ENCODE measurements at regions not wholly inside any gene's neighbourhood (a gene's known extent, or its start where the extent isn't known, plus 50 kb on each side); places are given as distances from the start of the nearest gene placed in this dataset.

DNA sequence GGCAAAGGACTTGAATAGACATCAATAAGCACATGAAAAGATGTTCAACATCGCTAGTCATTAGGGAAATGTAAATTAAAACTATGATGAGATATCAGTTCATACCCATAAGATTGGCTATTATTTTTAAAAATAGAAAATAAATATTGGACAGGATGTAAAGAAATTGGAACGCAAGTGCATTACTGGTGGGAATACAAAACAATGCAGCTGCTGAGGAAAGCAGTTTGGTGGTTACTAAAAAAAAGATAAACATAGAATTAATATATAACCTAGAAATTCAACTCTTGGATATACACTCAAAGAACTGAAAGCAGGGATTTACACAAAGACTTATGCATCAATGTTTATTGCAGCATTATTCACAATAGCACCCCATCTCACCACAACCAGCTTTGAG, 174.5 kb upstream of the NDUFV2 start:
- Histone ChIP-seq H3F3A (ENCODE audit: low read depth) (no peaks in the 10 kb centered on the region), H3K4me2 (ENCODE audit: low read depth, low read length, poor library complexity, severe bottlenecking) (no peak overlapping the region), H3K79me2 (ENCODE audit: insufficient read depth, low read length) (no peaks in the 10 kb centered on the region), H3K9me3 (ENCODE audit: insufficient read depth, low read depth, low read length) (peaks cover 23% of the 10 kb centered on the region; the same call in 1 of the 2 replicates), H3K4me3 (ENCODE audit: low read length, poor library complexity, severe bottlenecking) (no peak overlapping the region), H3K9ac (ENCODE audit: low read depth, low read length, poor library complexity, severe bottlenecking) (no peak overlapping the region), H3K9me2 (replicated peaks; ENCODE audit: low read depth, low read length) (no peaks in the 10 kb centered on the region), H3K27me3 (ENCODE audit: insufficient read depth, low read length, poor library complexity, severe bottlenecking) (no peaks in the 10 kb centered on the region), H3K36me3 (ENCODE audit: insufficient read depth, low read length) (no peaks in the 10 kb centered on the region), H4K20me1 (ENCODE audit: insufficient read depth, low read length, poor library complexity, severe bottlenecking) (no peaks in the 10 kb centered on the region), H2AFZ (ENCODE audit: low read length) (no peak overlapping the region), H3K4me1 (ENCODE audit: insufficient read depth, low read length, poor library complexity, severe bottlenecking) (no peaks in the 10 kb centered on the region)
- TF ChIP-seq EZH2phosphoT487 (IDR thresholded peaks at IDR 0.05; ENCODE audit: borderline replicate concordance): no peak
- TF ChIP-seq, protein P1, sequence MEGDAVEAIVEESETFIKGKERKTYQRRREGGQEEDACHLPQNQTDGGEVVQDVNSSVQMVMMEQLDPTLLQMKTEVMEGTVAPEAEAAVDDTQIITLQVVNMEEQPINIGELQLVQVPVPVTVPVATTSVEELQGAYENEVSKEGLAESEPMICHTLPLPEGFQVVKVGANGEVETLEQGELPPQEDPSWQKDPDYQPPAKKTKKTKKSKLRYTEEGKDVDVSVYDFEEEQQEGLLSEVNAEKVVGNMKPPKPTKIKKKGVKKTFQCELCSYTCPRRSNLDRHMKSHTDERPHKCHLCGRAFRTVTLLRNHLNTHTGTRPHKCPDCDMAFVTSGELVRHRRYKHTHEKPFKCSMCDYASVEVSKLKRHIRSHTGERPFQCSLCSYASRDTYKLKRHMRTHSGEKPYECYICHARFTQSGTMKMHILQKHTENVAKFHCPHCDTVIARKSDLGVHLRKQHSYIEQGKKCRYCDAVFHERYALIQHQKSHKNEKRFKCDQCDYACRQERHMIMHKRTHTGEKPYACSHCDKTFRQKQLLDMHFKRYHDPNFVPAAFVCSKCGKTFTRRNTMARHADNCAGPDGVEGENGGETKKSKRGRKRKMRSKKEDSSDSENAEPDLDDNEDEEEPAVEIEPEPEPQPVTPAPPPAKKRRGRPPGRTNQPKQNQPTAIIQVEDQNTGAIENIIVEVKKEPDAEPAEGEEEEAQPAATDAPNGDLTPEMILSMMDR (conservative IDR thresholded peaks at IDR 0.05; ENCODE audit: low read length): no peak

DNA sequence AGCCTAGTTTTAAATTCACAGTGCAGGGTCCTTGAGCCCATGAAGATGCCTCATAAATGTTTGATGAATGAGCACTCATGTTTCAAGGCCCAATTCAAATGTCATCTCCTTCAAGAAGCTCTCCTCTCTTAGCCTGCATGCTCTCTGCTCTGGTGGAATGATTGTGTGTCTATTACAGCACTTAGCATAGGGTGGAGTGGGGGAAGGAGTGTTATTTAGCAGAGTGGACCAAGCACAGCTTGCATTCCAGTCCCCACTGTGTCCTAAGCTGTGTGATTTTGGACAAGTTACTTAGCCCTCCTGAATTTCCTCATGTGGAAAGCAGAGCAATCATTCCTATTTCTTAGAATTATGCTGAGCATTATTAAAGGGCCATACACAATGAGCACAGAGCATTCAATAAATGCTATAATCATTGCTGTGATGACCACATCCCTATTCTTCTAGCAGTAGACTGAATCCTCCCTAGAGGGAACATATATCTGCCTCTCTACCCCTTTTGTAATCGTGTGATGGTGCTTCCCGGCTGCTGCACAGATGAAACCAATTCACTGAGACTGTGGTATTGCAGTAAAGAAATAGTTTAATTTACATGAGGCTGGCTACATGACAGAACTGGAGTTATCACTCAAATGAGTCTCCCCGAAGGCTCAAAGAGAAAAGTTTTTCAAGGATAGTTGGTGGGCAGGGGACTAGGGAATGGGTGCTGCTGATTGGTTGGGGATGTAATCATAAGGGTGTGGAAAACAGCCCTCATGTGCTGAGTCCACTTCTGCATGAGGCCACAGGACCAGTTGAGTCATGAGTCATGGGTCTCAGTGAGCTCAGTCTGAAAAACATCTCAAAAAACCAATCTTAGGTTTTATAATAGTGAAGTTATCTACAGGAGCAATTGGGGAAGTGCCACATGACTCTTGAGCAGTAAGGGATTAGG, 173.4 kb upstream of the NDUFV2 start:
- Histone ChIP-seq H3K4me1 (ENCODE audit: insufficient read depth, low read length, poor library complexity, severe bottlenecking) (no peaks in the 10 kb centered on the region), H3K9me2 (replicated peaks; ENCODE audit: low read depth, low read length) (no peaks in the 10 kb centered on the region), H3K4me3 (ENCODE audit: low read length, poor library complexity, severe bottlenecking) (no peak overlapping the region), H2AFZ (ENCODE audit: low read length) (no peak overlapping the region), H4K20me1 (ENCODE audit: insufficient read depth, low read length, poor library complexity, severe bottlenecking) (no peaks in the 10 kb centered on the region), H3K9ac (ENCODE audit: low read depth, low read length, poor library complexity, severe bottlenecking) (no peak overlapping the region), H3K27me3 (ENCODE audit: insufficient read depth, low read length, poor library complexity, severe bottlenecking) (no peaks in the 10 kb centered on the region), H3K79me2 (ENCODE audit: insufficient read depth, low read length) (no peaks in the 10 kb centered on the region), H3K9me3 (ENCODE audit: insufficient read depth, low read depth, low read length) (peaks cover 25% of the 10 kb centered on the region; the same call in 1 of the 2 replicates), H3K4me2 (ENCODE audit: low read depth, low read length, poor library complexity, severe bottlenecking) (no peak overlapping the region), H3K36me3 (ENCODE audit: insufficient read depth, low read length) (no peaks in the 10 kb centered on the region), H3F3A (ENCODE audit: low read depth) (no peaks in the 10 kb centered on the region)
- TF ChIP-seq, protein P1 (conservative IDR thresholded peaks at IDR 0.05; ENCODE audit: low read length): no peak
- TF ChIP-seq EZH2phosphoT487 (IDR thresholded peaks at IDR 0.05; ENCODE audit: borderline replicate concordance): no peak

DNA sequence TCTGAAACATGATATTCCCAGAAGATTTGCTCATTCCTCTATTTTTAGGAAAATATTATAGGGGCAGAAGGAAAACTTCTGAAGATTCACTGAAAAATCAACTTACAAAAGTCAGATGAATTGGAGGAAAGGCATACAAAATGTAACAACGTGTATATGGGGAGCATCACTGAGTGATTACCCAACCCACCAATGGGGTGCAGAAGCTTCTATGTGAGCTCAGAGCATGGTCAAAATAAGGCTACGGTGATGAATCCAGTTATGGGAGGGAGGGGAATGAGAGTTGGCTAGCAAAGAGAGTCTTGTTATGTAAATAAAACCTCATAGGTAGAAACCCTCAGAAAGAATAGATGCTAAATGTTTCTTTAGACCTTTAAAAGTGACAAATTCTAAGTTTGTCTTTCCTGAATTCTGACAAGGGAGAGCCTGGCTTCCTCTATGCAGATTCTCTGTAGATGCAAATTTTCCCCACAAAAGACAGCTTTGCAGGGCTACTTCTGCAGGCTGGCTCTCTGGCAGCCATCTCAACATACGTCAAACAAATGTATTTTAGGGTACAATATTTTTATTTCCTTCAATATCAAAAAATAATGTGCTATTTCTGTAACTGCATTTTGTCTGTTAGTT, 171.4 kb upstream of the NDUFV2 start:
- no peak overlapping the region for H3K4me3 ChIP-seq (ENCODE audit: low read length, poor library complexity, severe bottlenecking)
- H3K79me2 ChIP-seq (ENCODE audit: insufficient read depth, low read length): no peaks in the 10 kb centered on the region
- H3F3A ChIP-seq (ENCODE audit: low read depth): no peaks in the 10 kb centered on the region
- no peak overlapping the region for H3K9ac ChIP-seq (ENCODE audit: low read depth, low read length, poor library complexity, severe bottlenecking)
- H2AFZ ChIP-seq (ENCODE audit: low read length): no peak overlapping the region
- no peaks in the 10 kb centered on the region for H3K4me1 ChIP-seq (ENCODE audit: insufficient read depth, low read length, poor library complexity, severe bottlenecking)
- no peaks in the 10 kb centered on the region for H3K27me3 ChIP-seq (ENCODE audit: insufficient read depth, low read length, poor library complexity, severe bottlenecking)
- no peaks in the 10 kb centered on the region for H4K20me1 ChIP-seq (ENCODE audit: insufficient read depth, low read length, poor library complexity, severe bottlenecking)
- no peaks in the 10 kb centered on the region for H3K36me3 ChIP-seq (ENCODE audit: insufficient read depth, low read length)
- H3K9me3 ChIP-seq (ENCODE audit: insufficient read depth, low read depth, low read length): peaks cover 23% of the 10 kb centered on the region; the same call in 1 of the 2 replicates
- no peak overlapping the region for H3K4me2 ChIP-seq (ENCODE audit: low read depth, low read length, poor library complexity, severe bottlenecking)
- TF ChIP-seq, protein P1 (conservative IDR thresholded peaks at IDR 0.05; ENCODE audit: low read length): no peak
- no peak for TF ChIP-seq EZH2phosphoT487 (IDR thresholded peaks at IDR 0.05; ENCODE audit: borderline replicate concordance)
- H3K9me2 ChIP-seq (replicated peaks; ENCODE audit: low read depth, low read length): no peaks in the 10 kb centered on the region
